ENCODE measurements at regions not wholly inside any gene's neighbourhood (a gene's known extent, or its start where the extent isn't known, plus 50 kb on each side); places are given as distances from the start of the nearest gene placed in this dataset.

DNA sequence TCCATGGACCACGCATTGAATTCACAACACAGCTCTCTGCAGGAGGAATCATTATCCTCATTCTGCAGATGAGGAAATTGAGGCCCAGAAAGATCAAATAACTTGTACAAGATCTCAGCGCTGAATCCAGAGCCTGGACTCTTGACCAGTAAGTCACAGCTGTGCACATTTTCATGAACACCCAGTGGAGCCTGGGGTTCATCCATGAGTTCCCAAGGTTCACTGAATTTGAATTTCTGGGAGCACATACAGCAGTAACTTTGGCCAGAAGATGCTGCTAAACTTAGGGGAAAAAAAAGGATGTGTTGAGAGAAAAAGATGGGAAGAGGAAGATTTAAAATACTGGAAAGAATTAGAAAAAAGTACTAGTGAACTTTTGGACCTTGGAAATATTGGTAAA, 218.7 kb upstream of the PPARGC1A start (continued):
- TF ChIP-seq, protein P1, sequence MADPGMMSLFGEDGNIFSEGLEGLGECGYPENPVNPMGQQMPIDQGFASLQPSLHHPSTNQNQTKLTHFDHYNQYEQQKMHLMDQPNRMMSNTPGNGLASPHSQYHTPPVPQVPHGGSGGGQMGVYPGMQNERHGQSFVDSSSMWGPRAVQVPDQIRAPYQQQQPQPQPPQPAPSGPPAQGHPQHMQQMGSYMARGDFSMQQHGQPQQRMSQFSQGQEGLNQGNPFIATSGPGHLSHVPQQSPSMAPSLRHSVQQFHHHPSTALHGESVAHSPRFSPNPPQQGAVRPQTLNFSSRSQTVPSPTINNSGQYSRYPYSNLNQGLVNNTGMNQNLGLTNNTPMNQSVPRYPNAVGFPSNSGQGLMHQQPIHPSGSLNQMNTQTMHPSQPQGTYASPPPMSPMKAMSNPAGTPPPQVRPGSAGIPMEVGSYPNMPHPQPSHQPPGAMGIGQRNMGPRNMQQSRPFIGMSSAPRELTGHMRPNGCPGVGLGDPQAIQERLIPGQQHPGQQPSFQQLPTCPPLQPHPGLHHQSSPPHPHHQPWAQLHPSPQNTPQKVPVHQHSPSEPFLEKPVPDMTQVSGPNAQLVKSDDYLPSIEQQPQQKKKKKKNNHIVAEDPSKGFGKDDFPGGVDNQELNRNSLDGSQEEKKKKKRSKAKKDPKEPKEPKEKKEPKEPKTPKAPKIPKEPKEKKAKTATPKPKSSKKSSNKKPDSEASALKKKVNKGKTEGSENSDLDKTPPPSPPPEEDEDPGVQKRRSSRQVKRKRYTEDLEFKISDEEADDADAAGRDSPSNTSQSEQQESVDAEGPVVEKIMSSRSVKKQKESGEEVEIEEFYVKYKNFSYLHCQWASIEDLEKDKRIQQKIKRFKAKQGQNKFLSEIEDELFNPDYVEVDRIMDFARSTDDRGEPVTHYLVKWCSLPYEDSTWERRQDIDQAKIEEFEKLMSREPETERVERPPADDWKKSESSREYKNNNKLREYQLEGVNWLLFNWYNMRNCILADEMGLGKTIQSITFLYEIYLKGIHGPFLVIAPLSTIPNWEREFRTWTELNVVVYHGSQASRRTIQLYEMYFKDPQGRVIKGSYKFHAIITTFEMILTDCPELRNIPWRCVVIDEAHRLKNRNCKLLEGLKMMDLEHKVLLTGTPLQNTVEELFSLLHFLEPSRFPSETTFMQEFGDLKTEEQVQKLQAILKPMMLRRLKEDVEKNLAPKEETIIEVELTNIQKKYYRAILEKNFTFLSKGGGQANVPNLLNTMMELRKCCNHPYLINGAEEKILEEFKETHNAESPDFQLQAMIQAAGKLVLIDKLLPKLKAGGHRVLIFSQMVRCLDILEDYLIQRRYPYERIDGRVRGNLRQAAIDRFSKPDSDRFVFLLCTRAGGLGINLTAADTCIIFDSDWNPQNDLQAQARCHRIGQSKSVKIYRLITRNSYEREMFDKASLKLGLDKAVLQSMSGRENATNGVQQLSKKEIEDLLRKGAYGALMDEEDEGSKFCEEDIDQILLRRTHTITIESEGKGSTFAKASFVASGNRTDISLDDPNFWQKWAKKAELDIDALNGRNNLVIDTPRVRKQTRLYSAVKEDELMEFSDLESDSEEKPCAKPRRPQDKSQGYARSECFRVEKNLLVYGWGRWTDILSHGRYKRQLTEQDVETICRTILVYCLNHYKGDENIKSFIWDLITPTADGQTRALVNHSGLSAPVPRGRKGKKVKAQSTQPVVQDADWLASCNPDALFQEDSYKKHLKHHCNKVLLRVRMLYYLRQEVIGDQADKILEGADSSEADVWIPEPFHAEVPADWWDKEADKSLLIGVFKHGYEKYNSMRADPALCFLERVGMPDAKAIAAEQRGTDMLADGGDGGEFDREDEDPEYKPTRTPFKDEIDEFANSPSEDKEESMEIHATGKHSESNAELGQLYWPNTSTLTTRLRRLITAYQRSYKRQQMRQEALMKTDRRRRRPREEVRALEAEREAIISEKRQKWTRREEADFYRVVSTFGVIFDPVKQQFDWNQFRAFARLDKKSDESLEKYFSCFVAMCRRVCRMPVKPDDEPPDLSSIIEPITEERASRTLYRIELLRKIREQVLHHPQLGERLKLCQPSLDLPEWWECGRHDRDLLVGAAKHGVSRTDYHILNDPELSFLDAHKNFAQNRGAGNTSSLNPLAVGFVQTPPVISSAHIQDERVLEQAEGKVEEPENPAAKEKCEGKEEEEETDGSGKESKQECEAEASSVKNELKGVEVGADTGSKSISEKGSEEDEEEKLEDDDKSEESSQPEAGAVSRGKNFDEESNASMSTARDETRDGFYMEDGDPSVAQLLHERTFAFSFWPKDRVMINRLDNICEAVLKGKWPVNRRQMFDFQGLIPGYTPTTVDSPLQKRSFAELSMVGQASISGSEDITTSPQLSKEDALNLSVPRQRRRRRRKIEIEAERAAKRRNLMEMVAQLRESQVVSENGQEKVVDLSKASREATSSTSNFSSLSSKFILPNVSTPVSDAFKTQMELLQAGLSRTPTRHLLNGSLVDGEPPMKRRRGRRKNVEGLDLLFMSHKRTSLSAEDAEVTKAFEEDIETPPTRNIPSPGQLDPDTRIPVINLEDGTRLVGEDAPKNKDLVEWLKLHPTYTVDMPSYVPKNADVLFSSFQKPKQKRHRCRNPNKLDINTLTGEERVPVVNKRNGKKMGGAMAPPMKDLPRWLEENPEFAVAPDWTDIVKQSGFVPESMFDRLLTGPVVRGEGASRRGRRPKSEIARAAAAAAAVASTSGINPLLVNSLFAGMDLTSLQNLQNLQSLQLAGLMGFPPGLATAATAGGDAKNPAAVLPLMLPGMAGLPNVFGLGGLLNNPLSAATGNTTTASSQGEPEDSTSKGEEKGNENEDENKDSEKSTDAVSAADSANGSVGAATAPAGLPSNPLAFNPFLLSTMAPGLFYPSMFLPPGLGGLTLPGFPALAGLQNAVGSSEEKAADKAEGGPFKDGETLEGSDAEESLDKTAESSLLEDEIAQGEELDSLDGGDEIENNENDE (IDR thresholded peaks at IDR 0.05; ENCODE audit: insufficient replicate concordance, low read length): no peak
- TF ChIP-seq HDAC6 (IDR thresholded peaks at IDR 0.05; ENCODE audit: low read depth, low read length): no peak
- no peak for TF ChIP-seq JUN (IDR thresholded peaks at IDR 0.05; ENCODE audit: low read depth, low read length)
- no peak for TF ChIP-seq NANOG (IDR thresholded peaks at IDR 0.05; ENCODE audit: insufficient read depth, low read depth, low read length, poor library complexity, severe bottlenecking)
